Heart left ventricle (tissue), 16 donors: ENCODE measurements at regions not wholly inside any gene's neighbourhood (a gene's known extent, or its start where the extent isn't known, plus 50 kb on each side); places are given as distances from the start of the nearest gene placed in this dataset.

Experiments used
- ATAC-seq, 4 donors: fragments of 200-7000 bp; cut with Tn5 transposase; one replicate each; pipeline ENCODE4 v1.9.1; 2020 to 2022; ENCODE audit warnings: moderate library complexity in 4 of 4, mild to moderate bottlenecking in 3 of 4, moderate number of reproducible peaks in 1 of 4
- DNase-seq, 5 donors: peaks; one replicate each; pipeline ENCODE4 v3.0.0-alpha.2; 2020
- H3K27ac ChIP-seq, 12 donors: fragments of 200-600 bp; sonication (generic) in 4 of 12; one replicate each; pipeline versions ENCODE4 v1.5.0 to v1.8.0; 2016 to 2022; ENCODE audit warnings: mild to moderate bottlenecking in 2 of 12
- H3K27me3 ChIP-seq, 9 donors: fragments of 200-600 bp; sonication (generic) in 2 of 9; one replicate each; pipeline versions ENCODE4 v1.5.1 to v1.8.0; 2016 to 2022; ENCODE audit warnings: mild to moderate bottlenecking in 3 of 9
- H3K36me3 ChIP-seq, 9 donors: fragments of 200-600 bp; sonication (generic) in 2 of 9; one replicate each; pipeline versions ENCODE4 v1.5.0 to v1.8.0; 2018 to 2022; ENCODE audit warnings: mild to moderate bottlenecking in 2 of 9
- H3K4me1 ChIP-seq, 12 donors: fragments of 200-600 bp; sonication (generic) in 4 of 12; one replicate each; pipeline versions ENCODE4 v1.5.0 to v1.8.0; 2016 to 2022; ENCODE audit warnings: mild to moderate bottlenecking in 3 of 12
- H3K4me3 ChIP-seq, 12 donors: fragments of 200-600 bp; sonication (generic) in 4 of 12; one replicate each; pipeline versions ENCODE4 v1.5.0 to v1.8.0; 2017 to 2022; ENCODE audit warnings: mild to moderate bottlenecking in 9 of 12, moderate library complexity in 4 of 12
- H3K9me3 ChIP-seq, 12 donors: fragments of 200-600 bp; sonication (generic) in 4 of 12; one replicate each; pipeline versions ENCODE4 v1.5.0 to v1.8.0; 2016 to 2022; ENCODE audit warnings: mild to moderate bottlenecking in 1 of 12
- CTCF ChIP-seq, 12 donors: fragments of 200-600 bp; sonication (generic) in 4 of 12; IDR thresholded peaks; one replicate each; pipeline versions ENCODE4 v1.5.0 to v1.8.0; 2018 to 2022; ENCODE audit warnings: antibody characterized with exemption in 12 of 12, mild to moderate bottlenecking in 5 of 12
- POLR2A ChIP-seq, 2 donors: fragments of 450-650 bp; IDR thresholded peaks; one replicate each; pipeline ENCODE4 v1.6.1; 2017; ENCODE audit warnings: antibody characterized with exemption in 2 of 2, mild to moderate bottlenecking in 2 of 2, moderate library complexity in 2 of 2
- WGBS, 4 donors: extraction: QIAGEN DNeasy Blood & Tissue Kit in 2 of 4; methylation state at CpG; one replicate each; pipeline versions ENCODE4 v1.1.5 to v1.1.7; 2013 to 2018; 5-methylcytosine and 5-hydroxymethylcytosine counted together
- intact Hi-C, 10 donors: fragments of 100-400 bp; cut with DNase I; formaldehyde crosslinking; loops; one replicate each; pipeline versions ENCODE4 v1.11.1 to v1.14.2; 2022
- donor health status: ischemic (EF 13 %, LVEDD 7.1; RV severe dilation, severe dysfunction).
- donor health status: healthy with polysubstance abuse.
- donor health status: DM: no; HTN: yes; CAD: no.
- donor health status: DM: no; HTN: no; CAD: no.
- donor health status: ischemic (EF 25% LVEDD 6.9; RV normal size, moderate dysfunction).
- donor health status: ischemic (EF 25% LVEDD 5.7; RV mildly dilated, moderate dysfunction).
- donor health status: healthy.
- donor health status: DM: yes; HTN: yes; CAD: no.
- donor health status: ischemic (EF 35%, LVEDD 5.7; RV mildly dilated, moderate dysfunction).
- donor health status: nonischemic (EF 11% LVEDD 7.7; RV severe dilation, severe dysfunction).
- donor health status: DM: yes; HTN: yes; CAD: no.
- donor health status: PGD.
- donor health status: ischemic (EF 29% LVEDD 5.4; RV normal size, mild dysfunction).
- donor health status: nonischemic (EF 23%, LVEDD 6.1; RV moderate dilation, normal function).

- Histone ChIP-seq H3K27ac (no peak overlapping the region), H3K9me3 (peaks cover 0 to 12% (median 4%) of the 10 kb centered on the region in 12 donors), H3K4me1 (no peaks in the 10 kb centered on the region), H3K4me3 (no peak overlapping the region), H3K27me3 (no peaks in the 10 kb centered on the region), H3K36me3 (no peaks in the 10 kb centered on the region)
- ATAC-seq, result no peak
- 66 to 71% (median 70%) methylated on average over 5 of the region's 5 CpGs for WGBS, 4 donors
- intact Hi-C loops, result no loop called here
- TF ChIP-seq POLR2A (IDR thresholded peaks at IDR 0.05), result no peak
- no peak for TF ChIP-seq CTCF (IDR thresholded peaks at IDR 0.05)
- DNase-seq, result no peak
Observed at GRCh38 chr5:9878206-9878605, 248.1 kb upstream of the TAS2R1 start.

- ATAC-seq (no peak), DNase-seq (no peak)
- intact Hi-C loops, result no loop called here
- no peak for TF ChIP-seq CTCF (IDR thresholded peaks at IDR 0.05)
- no peak for TF ChIP-seq POLR2A (IDR thresholded peaks at IDR 0.05)
- Histone ChIP-seq H3K4me1 (no peaks in the 10 kb centered on the region), H3K4me3 (no peak overlapping the region), H3K36me3 (no peaks in the 10 kb centered on the region), H3K9me3 (peaks cover 0 to 12% (median 4%) of the 10 kb centered on the region in 12 donors), H3K27ac (no peak overlapping the region), H3K27me3 (no peaks in the 10 kb centered on the region)
- WGBS, 4 donors, result 66 to 75% (median 73%) methylated on average over 4 of the region's 4 CpGs
Observed at GRCh38 chr5:9877488-9877887, 247.3 kb upstream of the TAS2R1 start.

GRCh38 chr5:9876451-9876850 lies 246.3 kb upstream of the TAS2R1 start:
- H3K27me3 ChIP-seq, result no peaks in the 10 kb centered on the region
- H3K36me3 ChIP-seq, result no peaks in the 10 kb centered on the region
- TF ChIP-seq POLR2A (IDR thresholded peaks at IDR 0.05), result no peak
- TF ChIP-seq CTCF (IDR thresholded peaks at IDR 0.05), result no peak
- WGBS, 4 donors, result 83 to 93% (median 90%) methylated on average over 4 of the region's 4 CpGs
- DNase-seq (no peak), ATAC-seq (no peak)
- no peak overlapping the region for H3K4me3 ChIP-seq
- H3K27ac ChIP-seq, result no peak overlapping the region
- H3K9me3 ChIP-seq, result peaks cover 0 to 6% (median 3%) of the 10 kb centered on the region in 12 donors
- no peaks in the 10 kb centered on the region for H3K4me1 ChIP-seq
- intact Hi-C loops, result no loop called here

- Histone ChIP-seq H3K27me3 (no peaks in the 10 kb centered on the region), H3K4me3 (no peak overlapping the region), H3K27ac (no peak overlapping the region), H3K36me3 (no peaks in the 10 kb centered on the region), H3K4me1 (no peaks in the 10 kb centered on the region), H3K9me3 (peaks cover 0 to 26% (median 14%) of the 10 kb centered on the region in 12 donors)
- TF ChIP-seq POLR2A (IDR thresholded peaks at IDR 0.05) (no peak), CTCF (IDR thresholded peaks at IDR 0.05) (no peak)
- DNase-seq (no peak), ATAC-seq (no peak)
- intact Hi-C loops, result no loop called here
- 78 to 85% (median 81%) methylated on average over 2 of the region's 2 CpGs for WGBS, 4 donors
Observed at GRCh38 chr5:9869616-9870288, 239.6 kb upstream of the TAS2R1 start.
